ENCODE measurements at regions not wholly inside any gene's neighbourhood (a gene's known extent, or its start where the extent isn't known, plus 50 kb on each side); places are given as distances from the start of the nearest gene placed in this dataset.

DNA sequence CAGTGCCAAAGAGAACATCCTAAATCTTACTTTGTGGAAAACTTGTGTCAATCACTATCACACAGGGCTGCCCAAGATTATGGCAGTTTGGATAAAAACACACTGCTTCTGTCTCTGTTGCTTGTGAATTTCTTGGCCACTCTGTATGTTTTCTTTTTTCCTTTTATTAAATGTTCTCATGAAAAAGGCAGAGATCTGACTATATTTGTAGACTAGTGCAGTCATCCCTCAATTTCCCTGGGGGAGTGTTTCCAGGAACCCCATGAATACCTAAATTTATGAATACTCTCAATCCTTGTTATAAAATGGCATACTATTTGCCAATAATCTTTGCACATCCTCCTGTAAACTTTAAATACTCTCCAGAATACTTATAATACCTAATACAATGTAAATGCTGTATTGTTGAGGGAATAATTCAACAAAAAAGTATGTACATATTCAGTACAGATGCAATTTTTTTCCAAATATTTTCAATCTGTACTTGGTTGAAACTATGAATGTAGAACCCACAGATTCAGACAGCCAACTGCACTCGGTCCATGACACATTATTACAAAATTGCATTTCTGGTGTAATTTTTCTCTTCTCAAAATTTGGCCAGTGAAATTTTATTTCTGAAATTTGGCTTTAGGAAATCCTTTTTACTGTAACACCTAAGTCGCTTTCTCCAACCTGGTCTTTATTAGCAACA lies 391.9 kb upstream of the PRR16 start:
- Histone ChIP-seq H3K9me3 (ENCODE audit: control insufficient read depth, insufficient read depth, low read length) (no peaks in the 10 kb centered on the region), H3K23ac (ENCODE audit: low read depth, low read length) (no peak overlapping the region), H3K4me1 (ENCODE audit: control insufficient read depth, insufficient read depth, low read length) (no peaks in the 10 kb centered on the region), H2BK120ac (ENCODE audit: low read depth, low read length) (no peak overlapping the region), H4K91ac (ENCODE audit: insufficient read depth, low read depth, low read length) (no peak overlapping the region), H2BK15ac (ENCODE audit: low read depth, low read length) (no peak overlapping the region), H3K27ac (ENCODE audit: insufficient read depth, low read length) (no peak overlapping the region), H3K18ac (ENCODE audit: low read depth, low read length) (no peak overlapping the region), H3K9me1 (ENCODE audit: insufficient read depth, low read length) (no peaks in the 10 kb centered on the region), H4K8ac (ENCODE audit: low read depth in 2 of 2, low read length in 2 of 2) (no peak overlapping the region), H3K4me2 (ENCODE audit: low read depth, low read length) (no peak overlapping the region), H4K20me1 (ENCODE audit: insufficient read depth, low read length) (no peaks in the 10 kb centered on the region), H2AK9ac (replicated peaks; ENCODE audit: low read depth, low read length, poor library complexity) (no peak overlapping the region), H4K5ac (ENCODE audit: low read depth, low read length) (no peak overlapping the region), H3K36me3 (ENCODE audit: control insufficient read depth, insufficient read depth, low read length) (no peaks in the 10 kb centered on the region), H3K79me1 (ENCODE audit: low read depth in 1 of 2, low read length in 2 of 2) (no peaks in the 10 kb centered on the region), H3K4ac (ENCODE audit: low read depth, low read length) (no peak overlapping the region), H3K56ac (ENCODE audit: extremely low read depth, insufficient read depth, low read length) (no peak overlapping the region), H3K4me3 (ENCODE audit: insufficient read depth, low read depth, low read length) (no peak overlapping the region), H3K27me3 (ENCODE audit: control insufficient read depth, insufficient read depth, low read length) (no peaks in the 10 kb centered on the region), H2BK20ac (ENCODE audit: low read depth, low read length) (no peak overlapping the region), H3K9ac (ENCODE audit: low read depth, low read length) (no peak overlapping the region), H3K14ac (replicated peaks; ENCODE audit: low read depth, low read length) (no peak overlapping the region), H2AFZ (replicated peaks; ENCODE audit: low read length, poor library complexity) (no peak overlapping the region), H2BK5ac (ENCODE audit: low read depth, low read length, poor library complexity, severe bottlenecking) (no peak overlapping the region), H2AK5ac (ENCODE audit: low read depth, low read length) (no peak overlapping the region)
- CTCF ChIA-PET = no interaction called here
- DNase-seq (no peak), ATAC-seq (ENCODE audit: low read depth) (no peak)
- intact Hi-C loops (cut with micrococcal nuclease) (no loop called here), in situ Hi-C loops (cut with MboI; ENCODE audit: low sequenced_read_pairs) (no loop called here), dilution Hi-C loops (cut with HindIII; ENCODE audit: low sequenced_read_pairs, unreplicated experiment) (no loop called here)
- no TSS peak for BruUV-seq (replicated peaks)
- POLR2A ChIA-PET (ENCODE audit: unreplicated experiment) = no interaction called here
- WGBS, 2 experiments (ENCODE audit: extremely low coverage in 2 of 2, insufficient read length in 1 of 2) = no CpG with 5 or more reads among the region's 2 CpGs
- TF ChIP-seq FOS (IDR thresholded peaks at IDR 0.05; ENCODE audit: low read depth, low read length) (no peak), NFE2L2 (IDR thresholded peaks at IDR 0.05; ENCODE audit: low read depth, low read length) (no peak), RFX5 (IDR thresholded peaks at IDR 0.05; ENCODE audit: low read depth, low read length) (no peak), RCOR1 (IDR thresholded peaks at IDR 0.05; ENCODE audit: insufficient replicate concordance, low read length) (no peak), USF2 (IDR thresholded peaks at IDR 0.05; ENCODE audit: low read depth, low read length) (no peak), MAFK (IDR thresholded peaks at IDR 0.05; ENCODE audit: low read depth, low read length) (no peak)
